GM12891 (cell line): ENCODE measurements at regions not wholly inside any gene's neighbourhood (a gene's known extent, or its start where the extent isn't known, plus 50 kb on each side); places are given as distances from the start of the nearest gene placed in this dataset.

Experiments used
- PAX5 ChIP-seq: IDR thresholded peaks from 2 replicates; pipeline ENCODE4 v1.6.1; 2011; ENCODE audit warnings: low read length, moderate library complexity, mild to moderate bottlenecking; ENCODE audit not compliant: insufficient read depth, severe bottlenecking
- POLR2A ChIP-seq: IDR thresholded peaks from 2 replicates; pipeline ENCODE4 v1.6.1; 2011; ENCODE audit warnings: low read depth, low read length, control low read depth
- POLR2AphosphoS5 ChIP-seq: IDR thresholded peaks from 2 replicates; pipeline ENCODE4 v1.6.1; 2011; ENCODE audit warnings: low read depth, low read length, control low read depth
- SPI1 ChIP-seq: IDR thresholded peaks from 2 replicates; pipeline ENCODE4 v1.6.1; 2011; ENCODE audit warnings: low read depth, low read length, control low read depth
- TAF1 ChIP-seq: IDR thresholded peaks from 2 replicates; pipeline ENCODE4 v1.6.1; 2011; ENCODE audit warnings: low read depth, low read length, control low read depth

DNA sequence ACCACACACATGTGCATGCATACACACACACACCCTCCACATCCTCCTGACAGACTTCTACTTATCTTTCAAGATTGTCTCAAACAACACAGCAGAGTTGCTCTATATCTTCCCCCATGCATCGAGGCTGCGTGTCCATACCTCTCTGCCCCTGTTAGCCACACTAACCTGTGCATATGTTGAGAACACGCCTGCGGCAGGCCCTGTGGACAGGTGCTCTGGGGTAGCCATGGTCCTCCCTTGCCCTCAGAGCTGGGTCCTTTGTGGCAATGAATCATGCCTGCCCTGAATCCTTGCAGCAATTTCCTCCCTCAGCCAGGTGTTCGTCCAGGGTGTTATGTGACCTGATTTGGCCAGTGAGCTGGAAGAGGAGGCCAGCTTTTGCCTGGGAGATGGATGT, 213.3 kb downstream of the KATNAL1 start:
- TF ChIP-seq POLR2AphosphoS5 (no peak), TAF1 (no peak), POLR2A (no peak), SPI1 (no peak), PAX5 (no peak)
